CD14-positive monocyte (primary cell): ENCODE measurements at regions not wholly inside any gene's neighbourhood (a gene's known extent, or its start where the extent isn't known, plus 50 kb on each side); places are given as distances from the start of the nearest gene placed in this dataset.

Experiments used
- DNase-seq, 3 donors: peaks; one replicate each; pipeline ENCODE4 v3.0.0-alpha.2; 2011 to 2022
- H2AFZ ChIP-seq: 2 replicates; pipeline ENCODE4 v1.6.0; 2012; ENCODE audit warnings: mild to moderate bottlenecking, low read depth, low read length, inconsistent platforms; ENCODE audit not compliant: insufficient read depth, poor library complexity, severe bottlenecking
- H3K27ac ChIP-seq, 2 donors: 1 replicate in 1 of 2; 2 replicates in 1 of 2; pipeline ENCODE4 v1.5.1; 2012 to 2013; ENCODE audit warnings: low read length in 2 of 2, control low read depth in 1 of 2, inconsistent platforms in 1 of 2, low read depth in 1 of 2, mild to moderate bottlenecking in 1 of 2
- H3K27me3 ChIP-seq, 2 donors: one replicate each; pipeline versions ENCODE4 v1.6.0 to v1.6.1; 2011 to 2013; ENCODE audit warnings: low read length in 2 of 2; ENCODE audit not compliant: control insufficient read depth in 2 of 2, insufficient read depth in 2 of 2
- H3K36me3 ChIP-seq, 2 donors: replicated peaks in 1 of 2; 1 replicate in 1 of 2; 2 replicates in 1 of 2; pipeline versions ENCODE4 v1.5.1 to v1.6.1; 2012 to 2013; ENCODE audit warnings: low read length in 2 of 2, control low read depth in 1 of 2, inconsistent platforms in 1 of 2, mild to moderate bottlenecking in 1 of 2; ENCODE audit not compliant: insufficient read depth in 2 of 2, control insufficient read depth in 1 of 2
- H3K4me1 ChIP-seq, 2 donors: 1 replicate in 1 of 2; 2 replicates in 1 of 2; pipeline versions ENCODE4 v1.5.1 to v1.6.1; 2012 to 2013; ENCODE audit warnings: low read length in 2 of 2, control low read depth in 1 of 2, inconsistent platforms in 1 of 2, mild to moderate bottlenecking in 1 of 2, moderate library complexity in 1 of 2; ENCODE audit not compliant: insufficient read depth in 2 of 2, control insufficient read depth in 1 of 2
- H3K4me2 ChIP-seq: replicated peaks from 2 replicates; pipeline ENCODE3; 2012; ENCODE audit warnings: low read length, moderate library complexity, mild to moderate bottlenecking; ENCODE audit not compliant: poor library complexity, severe bottlenecking; ENCODE audit errors: extremely low read depth
- H3K4me3 ChIP-seq, 3 experiments: fragments of 200-600 bp in 1 of 3; sonication (generic) in 1 of 3; replicated peaks in 1 of 3; 1 replicate in 2 of 3; 2 replicates in 1 of 3; pipeline ENCODE4 v1.5.1; 2011 to 2013; ENCODE audit warnings: low read length in 3 of 3, mild to moderate bottlenecking in 3 of 3, control low read depth in 2 of 3, low read depth in 2 of 3, inconsistent platforms in 1 of 3, moderate library complexity in 1 of 3
- H3K79me2 ChIP-seq: 2 replicates; pipeline ENCODE4 v1.6.0; 2012; ENCODE audit warnings: mild to moderate bottlenecking, control low read depth, inconsistent platforms, low read length, moderate library complexity; ENCODE audit not compliant: insufficient read depth
- H3K9ac ChIP-seq: 2 replicates; pipeline ENCODE4 v1.6.0; 2017; ENCODE audit warnings: low read length, mild to moderate bottlenecking; ENCODE audit not compliant: insufficient read depth, poor library complexity, severe bottlenecking
- H3K9me3 ChIP-seq, 2 donors: replicated peaks in 1 of 2; 1 replicate in 1 of 2; 2 replicates in 1 of 2; pipeline versions ENCODE4 v1.5.1 to v1.6.1; 2012 to 2013; ENCODE audit warnings: low read length in 2 of 2, control low read depth in 1 of 2; ENCODE audit not compliant: control insufficient read depth in 1 of 2, insufficient read depth in 1 of 2
- H4K20me1 ChIP-seq: 2 replicates; pipeline ENCODE4 v1.6.0; 2012; ENCODE audit warnings: mild to moderate bottlenecking, low read length, control low read depth, moderate library complexity; ENCODE audit not compliant: insufficient read depth
- H3K27ac Mint-ChIP-seq, 7 donors: one replicate each; pipeline ENCODE4 v1.8.0; 2020; ENCODE audit warnings: mild to moderate bottlenecking in 7 of 7, mixed read lengths in 7 of 7, moderate library complexity in 6 of 7, inconsistent platforms in 2 of 7
- H3K27me3 Mint-ChIP-seq, 3 donors: one replicate each; pipeline ENCODE4 v1.8.0; 2021 to 2022; ENCODE audit warnings: low read depth in 3 of 3, mild to moderate bottlenecking in 3 of 3, mixed read lengths in 3 of 3, moderate library complexity in 3 of 3, inconsistent platforms in 1 of 3
- H3K36me3 Mint-ChIP-seq, 2 donors: one replicate each; pipeline ENCODE4 v1.8.0; 2020; ENCODE audit warnings: mixed read lengths in 2 of 2, inconsistent platforms in 1 of 2, mild to moderate bottlenecking in 1 of 2
- H3K4me1 Mint-ChIP-seq: one replicate; pipeline ENCODE4 v1.8.0; 2020; ENCODE audit warnings: mild to moderate bottlenecking, mixed read lengths
- H3K4me3 Mint-ChIP-seq, 2 donors: one replicate each; pipeline ENCODE4 v1.8.0; 2020; ENCODE audit warnings: mild to moderate bottlenecking in 2 of 2, mixed read lengths in 2 of 2, moderate library complexity in 1 of 2
- H3K9me3 Mint-ChIP-seq, 7 donors: one replicate each; pipeline ENCODE4 v1.8.0; 2020 to 2022; ENCODE audit warnings: mixed read lengths in 7 of 7, mild to moderate bottlenecking in 6 of 7, moderate library complexity in 6 of 7, inconsistent platforms in 2 of 7
- CTCF ChIP-seq: fragments of 200-600 bp; IDR thresholded peaks from one replicate; pipeline ENCODE4 v1.8.0; 2022; ENCODE audit warnings: antibody characterized with exemption, mild to moderate bottlenecking
- WGBS: methylation state at CpG from one replicate; pipeline ENCODE4 v1.1.5; 2013; ENCODE audit warnings: missing lambda C conversion rate; ENCODE audit not compliant: insufficient coverage; 5-methylcytosine and 5-hydroxymethylcytosine counted together
- intact Hi-C, 2 donors: fragments of 100-400 bp; cut with micrococcal nuclease; formaldehyde crosslinking; loops; one replicate each; pipeline versions ENCODE4 v1.15.0 to v1.15.1; 2023

- Histone ChIP-seq H3K4me3 (no peak overlapping the region), H3K27me3 (no peaks in the 10 kb centered on the region), H3K4me2 (no peak overlapping the region), H4K20me1 (no peaks in the 10 kb centered on the region), H3K36me3 (no peaks in the 10 kb centered on the region), H3K27ac (no peak overlapping the region), H3K9me3 (peaks cover 0 to 3% of the 10 kb centered on the region in 2 donors), H3K79me2 (no peaks in the 10 kb centered on the region), H3K4me1 (no peaks in the 10 kb centered on the region), H2AFZ (no peak overlapping the region), H3K9ac (no peak overlapping the region)
- H3K4me1 Mint-ChIP-seq = no peaks in the 10 kb centered on the region
- no peak overlapping the region for H3K4me3 Mint-ChIP-seq
- TF ChIP-seq CTCF = no peak
- no CpG with 5 or more reads among the region's 3 CpGs for WGBS
- H3K36me3 Mint-ChIP-seq = no peaks in the 10 kb centered on the region
- no peak overlapping the region for H3K27ac Mint-ChIP-seq
- peaks cover 0 to 2% (median 0%) of the 10 kb centered on the region in 3 donors for H3K27me3 Mint-ChIP-seq
- intact Hi-C loops = no loop called here
- H3K9me3 Mint-ChIP-seq = peaks cover 0 to 12% (median 4%) of the 10 kb centered on the region in 7 donors
- no peak for DNase-seq
Observed at GRCh38 chr7:52786174-52786573, 249.3 kb upstream of the POM121L12 start.

- Histone ChIP-seq H3K79me2 (no peaks in the 10 kb centered on the region), H3K9me3 (peaks cover 4 to 8% of the 10 kb centered on the region in 2 donors), H3K36me3 (no peaks in the 10 kb centered on the region), H3K27me3 (no peaks in the 10 kb centered on the region), H3K4me3 (no peak overlapping the region), H3K9ac (no peak overlapping the region), H3K4me2 (no peak overlapping the region), H4K20me1 (no peaks in the 10 kb centered on the region), H3K27ac (no peak overlapping the region), H2AFZ (no peak overlapping the region), H3K4me1 (no peaks in the 10 kb centered on the region)
- Mint-ChIP-seq H3K9me3 (peaks cover 0 to 8% (median 4%) of the 10 kb centered on the region in 7 donors), H3K36me3 (no peaks in the 10 kb centered on the region), H3K27me3 (peaks cover 0 to 2% (median 0%) of the 10 kb centered on the region in 3 donors), H3K4me3 (no peak overlapping the region), H3K4me1 (no peaks in the 10 kb centered on the region), H3K27ac (no peak overlapping the region)
- no CpG with 5 or more reads among the region's 5 CpGs for WGBS
- no peak for DNase-seq
- intact Hi-C loops = no loop called here
- no peak for TF ChIP-seq CTCF
Observed at GRCh38 chr7:52782348-52782747, 253.1 kb upstream of the POM121L12 start.
